ENCODE measurements at regions not wholly inside any gene's neighbourhood (a gene's known extent, or its start where the extent isn't known, plus 50 kb on each side); places are given as distances from the start of the nearest gene placed in this dataset.

DNA sequence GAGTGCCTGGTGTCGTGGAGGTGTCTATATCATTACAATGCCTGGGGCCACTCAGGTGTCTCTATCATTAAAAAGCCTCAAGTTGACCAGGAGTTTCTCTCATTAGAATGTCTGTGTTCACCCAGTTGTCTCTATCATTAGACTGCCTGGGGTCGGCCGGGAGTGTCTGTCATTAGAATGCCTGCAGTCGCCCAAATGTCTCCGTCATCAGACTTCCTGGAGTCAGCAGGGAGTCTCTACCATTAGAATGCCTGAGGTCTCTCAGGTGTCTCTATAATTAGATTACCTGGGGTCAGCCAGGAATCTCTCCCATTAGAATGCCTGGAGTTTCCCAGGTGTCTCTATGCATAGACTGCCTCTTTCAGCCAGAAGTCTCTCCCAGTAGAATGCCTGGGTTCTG lies 1477.6 kb downstream of the UQCRFS1 start:
- H3K27ac ChIP-seq = no peak overlapping the region
- intact Hi-C loops (cut with DNase I; ENCODE audit: low total_unique reads) (no loop called here), in situ Hi-C loops (cut with MboI; ENCODE audit: low sequenced_read_pairs in 4 of 4) (no loop called here)
- no peaks in the 10 kb centered on the region for H3K36me3 ChIP-seq
- no peaks in the 10 kb centered on the region for H3K9me3 ChIP-seq
- no peak for ATAC-seq
- TF ChIP-seq POLR2A (IDR thresholded peaks at IDR 0.05) (no peak), CTCF (IDR thresholded peaks at IDR 0.05 in 4 of 5, conservative IDR thresholded peaks at IDR 0.05 in 1 of 5) (no peak)
- H3K27me3 ChIP-seq = no peaks in the 10 kb centered on the region
- H3K4me1 ChIP-seq = peaks cover 5 to 11% of the 10 kb centered on the region in 2 donors
- no peak overlapping the region for H3K4me3 ChIP-seq
- no peak for DNase-seq

GRCh38 chr19:27734496-27735220 lies 1478.3 kb downstream of the UQCRFS1 start:
- H3K36me3 ChIP-seq = no peaks in the 10 kb centered on the region

GRCh38 chr19:27733551-27734266 lies 1479.2 kb downstream of the UQCRFS1 start:
- intact Hi-C loops (cut with DNase I; ENCODE audit: low total_unique reads) = no loop called here
- no peak for ATAC-seq

More at GRCh38 chr19:27734496-27735220, 1478.3 kb downstream of the UQCRFS1 start:
- DNase-seq (no peak), ATAC-seq (no peak)
- H3K4me3 ChIP-seq = no peak overlapping the region
- no peak overlapping the region for H3K27ac ChIP-seq
- peaks cover 5 to 11% of the 10 kb centered on the region in 2 donors for H3K4me1 ChIP-seq
- in situ Hi-C loops (cut with MboI; ENCODE audit: low sequenced_read_pairs in 4 of 4) (no loop called here), intact Hi-C loops (cut with DNase I; ENCODE audit: low total_unique reads) (no loop called here)
- no peaks in the 10 kb centered on the region for H3K9me3 ChIP-seq
- TF ChIP-seq POLR2A (IDR thresholded peaks at IDR 0.05) (no peak), CTCF (IDR thresholded peaks at IDR 0.05 in 4 of 5, conservative IDR thresholded peaks at IDR 0.05 in 1 of 5) (no peak)
- no peaks in the 10 kb centered on the region for H3K27me3 ChIP-seq

DNA sequence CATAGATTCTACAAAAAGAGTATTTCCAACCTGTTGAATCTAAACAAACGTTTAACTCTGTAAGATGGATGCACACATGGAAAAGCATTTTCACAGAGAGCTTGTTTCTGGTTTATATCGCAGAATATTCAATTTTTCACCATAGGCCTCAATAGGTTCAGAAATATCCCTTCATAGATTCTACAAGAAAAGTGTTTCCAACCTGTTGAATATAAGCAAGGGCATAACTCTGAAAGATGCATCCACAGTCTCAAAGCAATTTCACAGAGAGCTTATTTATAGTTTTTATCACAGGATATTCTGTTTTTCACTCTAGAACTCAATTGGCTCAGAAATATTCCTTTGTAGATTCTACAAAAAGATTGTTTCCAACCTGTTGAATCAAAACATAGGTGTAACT lies 1483.6 kb downstream of the UQCRFS1 start:
- intact Hi-C loops (cut with DNase I; ENCODE audit: low total_unique reads) = no loop called here
- Histone ChIP-seq H3K27ac (no peak overlapping the region), H3K9me3 (no peaks in the 10 kb centered on the region), H3K27me3 (no peaks in the 10 kb centered on the region), H3K4me3 (no peak overlapping the region), H3K4me1 (peaks cover 5 to 11% of the 10 kb centered on the region in 2 donors), H3K36me3 (peaks cover 0 to 5% of the 10 kb centered on the region in 2 donors)
- no peak for DNase-seq
- ATAC-seq = no peak
- TF ChIP-seq CTCF (IDR thresholded peaks at IDR 0.05 in 4 of 5, conservative IDR thresholded peaks at IDR 0.05 in 1 of 5) = no peak
- TF ChIP-seq POLR2A (IDR thresholded peaks at IDR 0.05) = no peak
- in situ Hi-C loops (cut with MboI; ENCODE audit: low sequenced_read_pairs in 4 of 4) = no loop called here

More at GRCh38 chr19:27733551-27734266, 1479.2 kb downstream of the UQCRFS1 start:
- no peak for DNase-seq
- in situ Hi-C loops (cut with MboI; ENCODE audit: low sequenced_read_pairs in 4 of 4) = no loop called here
- Histone ChIP-seq H3K36me3 (no peaks in the 10 kb centered on the region), H3K4me3 (no peak overlapping the region), H3K4me1 (peaks cover 5 to 11% of the 10 kb centered on the region in 2 donors), H3K9me3 (no peaks in the 10 kb centered on the region), H3K27ac (no peak overlapping the region), H3K27me3 (no peaks in the 10 kb centered on the region)
- TF ChIP-seq POLR2A (IDR thresholded peaks at IDR 0.05) (no peak), CTCF (IDR thresholded peaks at IDR 0.05 in 4 of 5, conservative IDR thresholded peaks at IDR 0.05 in 1 of 5) (no peak)

Measured in gastrocnemius medialis (tissue), 4 donors.